ENCODE measurements at regions not wholly inside any gene's neighbourhood (a gene's known extent, or its start where the extent isn't known, plus 50 kb on each side); places are given as distances from the start of the nearest gene placed in this dataset.

GRCh38 chr16:79801646-79802045 is 201.1 kb upstream of the MAF start:
- TF ChIP-seq POLR2A (IDR thresholded peaks at IDR 0.05) = no peak
- TF ChIP-seq, protein P1, sequence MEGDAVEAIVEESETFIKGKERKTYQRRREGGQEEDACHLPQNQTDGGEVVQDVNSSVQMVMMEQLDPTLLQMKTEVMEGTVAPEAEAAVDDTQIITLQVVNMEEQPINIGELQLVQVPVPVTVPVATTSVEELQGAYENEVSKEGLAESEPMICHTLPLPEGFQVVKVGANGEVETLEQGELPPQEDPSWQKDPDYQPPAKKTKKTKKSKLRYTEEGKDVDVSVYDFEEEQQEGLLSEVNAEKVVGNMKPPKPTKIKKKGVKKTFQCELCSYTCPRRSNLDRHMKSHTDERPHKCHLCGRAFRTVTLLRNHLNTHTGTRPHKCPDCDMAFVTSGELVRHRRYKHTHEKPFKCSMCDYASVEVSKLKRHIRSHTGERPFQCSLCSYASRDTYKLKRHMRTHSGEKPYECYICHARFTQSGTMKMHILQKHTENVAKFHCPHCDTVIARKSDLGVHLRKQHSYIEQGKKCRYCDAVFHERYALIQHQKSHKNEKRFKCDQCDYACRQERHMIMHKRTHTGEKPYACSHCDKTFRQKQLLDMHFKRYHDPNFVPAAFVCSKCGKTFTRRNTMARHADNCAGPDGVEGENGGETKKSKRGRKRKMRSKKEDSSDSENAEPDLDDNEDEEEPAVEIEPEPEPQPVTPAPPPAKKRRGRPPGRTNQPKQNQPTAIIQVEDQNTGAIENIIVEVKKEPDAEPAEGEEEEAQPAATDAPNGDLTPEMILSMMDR (IDR thresholded peaks at IDR 0.05) = no peak
